Colon (tissue), 2 donors: ENCODE measurements at regions not wholly inside any gene's neighbourhood (a gene's known extent, or its start where the extent isn't known, plus 50 kb on each side); places are given as distances from the start of the nearest gene placed in this dataset.

Experiments used
- FAIRE-seq: peaks from 2 replicates; lab custom pipeline; 2012; peaks lifted over from hg19 to GRCh38; lab: Jason Lieb, UNC
- donor health status: control.
- donor health status: control.

DNA sequence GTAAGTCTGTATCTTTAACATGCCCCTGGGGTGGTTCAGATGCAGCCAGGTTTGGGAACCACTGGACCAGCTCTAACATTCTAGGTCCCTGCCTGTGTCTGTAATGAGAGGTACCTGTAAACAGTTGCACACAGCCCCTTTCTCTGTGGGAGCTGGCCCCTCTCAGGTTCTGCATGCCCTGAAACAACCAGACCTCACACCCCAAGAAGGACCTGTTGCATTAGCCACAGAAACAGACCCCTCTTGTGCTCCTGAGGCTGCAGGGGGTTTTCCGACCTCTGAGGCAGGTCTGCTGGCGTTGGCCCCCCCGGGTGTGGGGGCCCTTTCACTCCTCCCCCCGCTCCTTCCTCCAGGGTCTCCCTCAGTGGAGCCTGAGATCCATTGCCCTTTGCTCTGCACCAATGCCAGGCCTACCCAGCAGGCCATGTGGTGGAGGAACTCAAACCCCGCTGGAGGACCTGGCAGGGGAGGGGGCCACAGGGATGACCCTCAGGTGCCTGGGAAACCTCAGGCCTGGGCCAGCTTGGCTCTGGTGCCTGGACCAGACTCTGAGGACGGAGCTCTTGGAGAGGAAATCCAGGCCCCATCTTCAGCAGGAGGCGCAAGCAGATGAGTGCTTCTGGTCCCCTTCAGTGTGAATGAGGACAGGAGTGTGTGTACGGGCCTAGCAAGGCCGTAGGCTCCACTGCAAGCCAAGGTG, 61.4 kb upstream of the PJA1 start:
- FAIRE-seq, result no peak

DNA sequence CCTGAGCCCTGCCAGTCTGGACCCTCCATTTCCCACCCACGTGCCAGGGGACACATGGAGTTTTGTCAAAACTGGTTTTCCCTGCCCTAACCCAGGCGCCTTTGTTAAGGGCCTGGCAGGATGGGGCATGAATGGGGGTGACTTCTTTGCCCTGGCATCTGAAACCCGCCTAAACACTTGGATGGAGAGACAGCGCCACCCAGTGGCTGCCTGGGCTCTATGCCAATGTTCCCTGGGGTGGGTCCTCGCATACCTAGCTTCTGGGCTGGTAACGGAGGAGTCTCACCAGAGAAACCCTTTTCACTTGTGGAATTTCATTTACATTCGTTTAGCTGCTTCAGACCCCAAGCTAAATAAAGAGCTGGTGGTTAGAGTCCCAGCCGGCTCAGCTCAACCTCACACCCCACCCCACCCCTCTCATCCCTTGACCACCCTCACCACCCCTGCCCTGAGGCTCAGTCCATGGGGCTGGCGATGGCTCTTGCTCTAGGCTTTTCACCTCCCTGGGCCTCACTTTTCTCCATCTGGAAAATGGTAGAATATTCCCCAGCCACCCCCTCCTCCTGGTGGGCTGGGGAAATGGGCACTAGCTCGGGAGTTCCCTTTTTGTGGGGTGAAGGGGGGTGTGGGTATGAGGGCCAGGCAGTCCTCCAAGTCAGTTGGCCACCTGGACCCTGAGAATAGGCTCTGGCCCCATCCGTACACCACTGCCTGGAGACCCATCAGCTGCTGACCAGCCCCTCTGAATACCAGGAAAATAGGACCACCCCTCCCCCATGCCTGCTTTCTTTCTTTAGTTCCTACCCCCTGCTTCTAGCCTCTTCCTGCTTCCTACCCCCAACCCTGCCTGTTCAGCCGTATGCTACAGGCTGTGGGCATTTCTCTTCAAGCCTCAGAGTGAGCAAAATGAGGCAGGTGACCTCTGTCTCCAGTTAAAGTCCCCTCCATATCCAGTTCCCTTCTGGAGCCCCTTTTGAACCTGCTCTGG, 57.1 kb upstream of the PJA1 start:
- no peak for FAIRE-seq

DNA sequence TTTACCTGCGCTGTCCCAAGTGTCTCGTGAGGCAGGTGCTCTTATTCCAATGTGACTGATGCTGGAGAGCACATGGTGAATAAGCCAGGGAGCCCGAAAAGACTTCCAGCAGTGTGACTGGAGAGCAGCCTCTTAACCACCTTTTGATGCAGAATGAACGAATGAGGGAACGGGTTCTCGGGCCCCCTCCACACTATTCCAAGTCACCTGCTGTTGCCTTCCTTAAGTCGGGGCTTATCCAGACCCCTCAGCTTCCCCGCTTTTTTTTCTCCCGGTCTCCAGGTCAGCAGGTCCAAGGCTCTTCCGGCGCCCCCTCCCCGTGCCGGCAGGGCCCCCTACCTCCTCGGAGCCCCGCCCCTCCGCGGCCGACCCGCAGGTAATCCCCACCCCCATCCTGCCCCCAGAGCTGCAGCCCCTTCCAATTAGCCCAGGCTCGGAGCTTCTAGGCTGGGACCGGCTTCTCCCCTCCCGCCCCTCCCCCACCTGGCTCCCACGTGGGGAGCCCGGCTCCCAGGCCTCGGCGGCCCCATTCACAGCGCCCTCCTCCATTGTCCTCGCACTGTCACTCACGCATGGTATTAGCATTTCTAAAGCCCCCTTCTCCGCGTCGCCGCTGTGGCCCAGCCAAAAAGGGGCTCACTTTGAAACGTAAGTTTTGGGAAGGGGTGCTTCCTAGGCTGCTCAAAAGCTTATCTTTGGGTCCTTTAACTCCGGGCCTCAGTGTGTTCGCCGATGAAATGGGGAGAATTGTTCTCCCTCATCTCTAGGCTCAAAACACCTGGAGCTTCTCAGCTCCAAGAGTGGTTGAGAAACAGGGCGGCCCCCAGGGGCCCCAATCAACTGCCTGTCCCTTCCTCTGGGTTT, 56.2 kb upstream of the PJA1 start:
- no peak for FAIRE-seq

DNA sequence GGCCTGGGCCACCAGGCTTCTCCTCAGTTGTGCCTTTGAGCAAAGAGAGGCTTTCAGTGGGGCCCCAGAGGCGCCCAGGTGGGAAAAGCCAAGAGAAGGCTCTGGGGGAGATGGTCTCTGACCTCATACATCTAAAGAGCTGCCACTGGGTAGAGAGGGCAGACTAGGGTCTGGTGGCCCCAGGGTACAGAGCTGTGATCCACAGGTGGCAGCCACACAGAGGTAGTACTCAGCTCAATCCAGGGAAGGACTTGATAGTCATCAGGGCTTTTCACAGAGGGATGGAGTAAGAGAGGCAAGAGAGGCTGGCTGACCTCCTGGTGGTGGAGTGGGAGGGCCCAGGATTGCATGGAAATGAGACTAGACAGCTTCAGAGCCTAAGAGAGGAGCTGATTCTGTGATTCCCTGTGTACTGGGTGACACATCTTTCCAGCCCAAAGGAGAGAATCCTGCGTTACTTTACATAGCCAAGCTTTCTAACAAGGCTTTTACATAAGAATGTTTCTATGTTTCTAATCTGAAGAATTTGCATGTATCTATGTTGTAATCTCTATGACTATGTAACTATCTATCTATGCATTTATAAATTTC, 53.2 kb upstream of the PJA1 start:
- FAIRE-seq, result no peak

DNA sequence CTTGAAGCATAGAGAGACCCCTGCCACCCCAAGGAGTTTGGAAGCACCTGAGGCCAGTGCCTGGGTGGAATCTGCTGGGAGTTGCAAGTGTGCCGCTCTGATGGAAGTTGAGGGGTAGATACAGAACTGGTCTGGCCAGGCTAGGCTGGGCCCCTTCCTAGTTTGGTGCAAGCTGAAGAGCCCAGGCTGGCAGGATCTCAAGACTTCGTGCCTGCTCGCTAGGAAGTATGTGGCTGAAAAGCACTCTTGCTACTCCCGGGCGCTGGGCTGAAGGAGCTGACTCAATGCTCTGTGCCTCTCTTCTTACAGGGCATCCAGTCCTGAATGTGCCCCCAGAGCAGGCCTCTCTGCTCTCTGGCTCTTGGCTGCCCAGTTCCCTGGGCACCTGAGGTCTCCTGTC, 51.7 kb upstream of the PJA1 start:
- no peak for FAIRE-seq

DNA sequence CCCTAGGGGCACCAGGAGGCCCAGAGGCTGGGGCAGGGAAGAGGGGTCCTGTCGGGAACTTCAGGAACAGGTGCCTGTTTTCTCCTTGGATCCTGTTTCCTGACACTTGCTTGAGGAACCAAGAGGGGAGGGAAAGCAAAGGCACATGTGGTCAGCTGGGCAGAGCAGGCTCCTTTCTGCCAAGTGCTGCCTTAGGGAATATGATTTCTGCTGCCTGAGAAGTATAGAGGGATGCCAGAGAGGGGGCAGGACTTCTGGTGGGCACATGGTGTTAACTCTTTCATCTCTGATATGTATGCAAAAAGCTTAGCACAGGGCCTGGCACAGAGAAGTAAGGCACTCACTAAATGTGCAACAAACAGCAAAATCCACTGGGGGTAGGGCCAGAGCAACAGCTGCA, 51.2 kb upstream of the PJA1 start:
- no peak for FAIRE-seq

DNA sequence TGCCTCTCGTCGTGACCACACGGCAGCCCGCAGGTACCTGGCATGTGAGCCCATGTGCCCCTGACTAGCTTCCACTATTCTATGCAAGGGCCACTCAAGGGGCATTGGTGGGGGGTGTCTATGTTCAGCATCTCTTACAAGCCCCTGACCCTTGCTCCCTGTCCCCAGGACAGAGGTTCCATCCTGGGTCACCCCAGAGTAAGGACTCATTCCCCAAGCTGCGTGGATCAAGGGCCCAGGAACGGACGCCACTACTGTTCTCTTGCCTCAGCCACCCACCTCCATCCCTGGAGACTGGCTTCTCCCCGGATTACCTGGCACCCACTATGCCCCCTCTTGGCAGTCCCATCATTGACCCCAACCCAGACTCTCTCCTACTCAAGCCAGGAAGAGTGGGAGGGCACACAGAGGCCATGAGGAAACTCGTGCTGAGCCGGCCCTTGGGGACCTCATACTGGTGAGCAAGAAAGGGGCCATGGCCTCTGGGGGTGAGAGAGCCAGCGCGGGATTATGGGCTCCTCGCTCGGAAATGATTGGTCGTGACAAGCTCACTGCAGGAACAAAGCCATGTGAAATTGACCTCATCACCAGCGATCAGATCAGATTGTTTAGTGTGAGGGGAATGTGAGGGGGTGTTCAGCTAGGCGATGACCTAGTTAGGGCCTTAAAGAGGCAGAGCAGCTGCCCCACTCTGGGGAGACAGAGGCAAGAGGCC, 50.1 kb upstream of the PJA1 start:
- no peak for FAIRE-seq
